HepG2 (cell line): ENCODE measurements at regions not wholly inside any gene's neighbourhood (a gene's known extent, or its start where the extent isn't known, plus 50 kb on each side); places are given as distances from the start of the nearest gene placed in this dataset.

Experiments
- ATAC-seq: fragments of 200-7000 bp; cut with Tn5 transposase; 3 replicates; pipeline ENCODE4 v1.9.1; 2020; ENCODE audit warnings: mild to moderate bottlenecking, moderate library complexity
- BruUV-seq: library from RNA; stranded (reverse); fragments of 400-500 nt; replicated peaks from 2 replicates; lab custom pipeline; 2021; lab: Mats Ljungman, UMichigan
- CTCF ChIA-PET: fragments of 300-600 bp; formaldehyde crosslinking; extraction: SDS; loops from one replicate; lab custom pipeline; 2021; ENCODE audit warnings: low total read pairs, inconsistent platforms, low intra/inter-chr PET ratio; lab: Yijun Ruan, JAX
- POLR2A ChIA-PET: fragments of 350-600 bp; sonication (Branson Sonifier 250); formaldehyde crosslinking; loops from one replicate; lab custom pipeline; 2020; ENCODE audit warnings: antibody characterized with exemption, inconsistent platforms; lab: Yijun Ruan, JAX
- DNase-seq: peaks from one replicate; pipeline ENCODE4 v3.0.0-alpha.2; 2015; ENCODE audit warnings: low spot score
- FAIRE-seq: peaks from 3 replicates; lab custom pipeline; 2011; peaks lifted over from hg19 to GRCh38; lab: Jason Lieb, UNC
- H2AFZ ChIP-seq: one replicate; pipeline ENCODE4 v1.6.1; 2011; ENCODE audit warnings: low read length, inconsistent platforms
- H3K27ac ChIP-seq: fragments of 300-600 bp; 3 replicates; pipeline ENCODE4 v1.8.0; 2011; ENCODE audit warnings: mixed run types, mild to moderate bottlenecking, mixed read lengths, low read length, inconsistent platforms; ENCODE audit not compliant: insufficient read depth; ENCODE audit errors: extremely low read length
- H3K27me3 ChIP-seq, 2 experiments: fragments of 200-600 bp in 1 of 2; 2 replicates in 1 of 2; 3 replicates in 1 of 2; pipeline versions ENCODE4 v1.6.0 to v1.8.0; 2011; ENCODE audit warnings: low read length in 2 of 2, mild to moderate bottlenecking in 2 of 2, moderate library complexity in 2 of 2, inconsistent platforms in 1 of 2; ENCODE audit not compliant: insufficient read depth in 2 of 2, control insufficient read depth in 1 of 2
- H3K36me3 ChIP-seq, 2 experiments: fragments of 200-600 bp in 1 of 2; replicated peaks in 1 of 2; 2 replicates in 1 of 2; 3 replicates in 1 of 2; pipeline versions ENCODE4 v1.5.1 to v1.8.0; 2011; ENCODE audit warnings: low read length in 2 of 2, inconsistent platforms in 1 of 2; ENCODE audit not compliant: insufficient read depth in 2 of 2, control insufficient read depth in 1 of 2
- H3K4me1 ChIP-seq: 2 replicates; pipeline ENCODE4 v1.5.1; 2012; ENCODE audit warnings: low read length, inconsistent platforms; ENCODE audit not compliant: insufficient read depth
- H3K4me2 ChIP-seq: 2 replicates; pipeline ENCODE4 v1.6.0; 2011; ENCODE audit warnings: low read depth, low read length, inconsistent platforms
- H3K4me3 ChIP-seq, 3 experiments: fragments of 200-600 bp in 1 of 3; sonication (generic), shearing (Covaris generic) in 1 of 3; replicated peaks in 1 of 3; 2 replicates each; pipeline ENCODE4 v1.5.1; 2011 to 2016; ENCODE audit warnings: low read length in 3 of 3, inconsistent platforms in 2 of 3, low read depth in 2 of 3, mild to moderate bottlenecking in 2 of 3, control low read depth in 1 of 3, mixed read lengths in 1 of 3; ENCODE audit not compliant: insufficient read depth in 1 of 3
- H3K79me2 ChIP-seq: one replicate; pipeline ENCODE4 v1.6.1; 2011; ENCODE audit warnings: low read length, inconsistent platforms; ENCODE audit not compliant: insufficient read depth
- H3K9ac ChIP-seq: 2 replicates; pipeline ENCODE4 v1.6.0; 2011; ENCODE audit warnings: mild to moderate bottlenecking, low read depth, low read length, inconsistent platforms; ENCODE audit not compliant: insufficient read depth
- H3K9me3 ChIP-seq: 2 replicates; pipeline ENCODE4 v1.5.1; 2012; ENCODE audit warnings: mild to moderate bottlenecking, low read length
- H4K20me1 ChIP-seq: 2 replicates; pipeline ENCODE4 v1.6.0; 2011; ENCODE audit warnings: inconsistent platforms, mild to moderate bottlenecking, low read length, moderate library complexity; ENCODE audit not compliant: insufficient read depth
- AGO2 ChIP-seq: fragments of 200-400 bp; formaldehyde crosslinking; optimal IDR thresholded peaks from 2 replicates; pipeline ENCODE3; 2017; ENCODE audit warnings: mild to moderate bottlenecking, low read depth, low read length, moderate library complexity
- HDAC2 ChIP-seq: sonication (generic); formaldehyde crosslinking; IDR thresholded peaks from 2 replicates; pipeline ENCODE4 v1.4.0; 2020; ENCODE audit warnings: missing genetic modification reagents
- RBM22 ChIP-seq: fragments of 200-400 bp; formaldehyde crosslinking; optimal IDR thresholded peaks from 2 replicates; pipeline ENCODE3; 2017; ENCODE audit warnings: mild to moderate bottlenecking, low read length, moderate library complexity
- ZNF546 ChIP-seq: sonication (generic); formaldehyde crosslinking; conservative IDR thresholded peaks from 2 replicates; pipeline ENCODE4 v1.8.1; 2023; ENCODE audit warnings: mild to moderate bottlenecking, missing genetic modification reagents
- WGBS: methylation state at CpG from one replicate; pipeline ENCODE4 v1.1.6; 2017; ENCODE audit warnings: low lambda C conversion rate; 5-methylcytosine and 5-hydroxymethylcytosine counted together
- in situ Hi-C: cut with HindIII; loops from 2 replicates; pipeline ENCODE4 v1.10.0; 2017; ENCODE audit warnings: low pct_unique_long_range_greater_than_20kb; ENCODE audit not compliant: extremely low pct_ligation_motif_present
- intact Hi-C: fragments of 100-400 bp; cut with micrococcal nuclease; formaldehyde crosslinking; loops from one replicate; pipeline ENCODE4 v1.10.0; 2022; ENCODE audit not compliant: unreplicated experiment
- TF ChIP-seq, protein P1 (sequence below): IDR thresholded peaks from 2 replicates; pipeline ENCODE4 v1.6.1; 2016; ENCODE audit warnings: control low read depth
- TF ChIP-seq, protein P2 (sequence below), 2 experiments: fragments of 450-650 bp in 1 of 2; sonication (generic) in 1 of 2; formaldehyde crosslinking in 1 of 2; IDR thresholded peaks; 2 replicates each; pipeline versions ENCODE4 v1.6.1 to v1.8.0; 2016 to 2022; ENCODE audit warnings: antibody characterized with exemption in 1 of 2, mild to moderate bottlenecking in 1 of 2, missing genetic modification reagents in 1 of 2
- TF ChIP-seq, protein P3 (sequence below): sonication (generic); formaldehyde crosslinking; IDR thresholded peaks from 2 replicates; pipeline ENCODE4 v1.5.1; 2020; ENCODE audit warnings: missing genetic modification reagents, mild to moderate bottlenecking, borderline replicate concordance

DNA sequence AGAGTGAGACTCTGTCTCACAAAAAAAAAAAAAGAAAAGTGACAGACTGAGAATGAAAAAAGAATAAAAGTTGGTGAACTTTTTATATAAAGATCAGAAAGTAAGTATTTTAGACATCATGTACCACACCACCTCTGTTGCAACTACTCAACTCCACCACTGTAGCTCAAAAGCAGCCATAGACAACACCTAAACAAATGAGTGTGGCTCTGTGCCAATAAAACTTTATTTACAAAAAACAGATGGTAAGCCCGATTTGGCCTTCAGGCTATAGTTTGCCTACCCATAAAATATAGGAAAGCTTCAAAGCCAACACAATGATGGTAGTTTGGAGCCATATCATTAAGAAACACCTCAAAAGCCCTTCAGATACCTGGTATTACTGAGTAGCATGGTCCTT lies 154.5 kb upstream of the FOXN3 start:
- POLR2A ChIA-PET = no interaction called here
- Histone ChIP-seq H3K79me2 (peaks cover 2% of the 10 kb centered on the region), H3K36me3 (peaks cover 0 to 1% of the 10 kb centered on the region in 2 experiments; a peak in 2 of 5 replicates), H3K27ac (no peak overlapping the region), H3K27me3 (no peaks in the 10 kb centered on the region), H3K4me1 (peaks cover 3% of the 10 kb centered on the region; the same call in 1 of the 2 replicates), H3K9ac (no peak overlapping the region), H3K9me3 (no peaks in the 10 kb centered on the region), H2AFZ (no peak overlapping the region), H3K4me3 (no peak overlapping the region), H3K4me2 (no peak overlapping the region), H4K20me1 (0 out of 2 replicates have a peak, but pooled peaks cover 2% of the 10 kb centered on the region)
- CTCF ChIA-PET = no interaction called here
- BruUV-seq = no TSS peak
- DNase-seq = no peak
- in situ Hi-C loops = no loop called here
- ATAC-seq = no peak
- no peak for FAIRE-seq
- WGBS = 94% methylated on average over 1 of the region's 1 CpG
- TF ChIP-seq, protein P1, sequence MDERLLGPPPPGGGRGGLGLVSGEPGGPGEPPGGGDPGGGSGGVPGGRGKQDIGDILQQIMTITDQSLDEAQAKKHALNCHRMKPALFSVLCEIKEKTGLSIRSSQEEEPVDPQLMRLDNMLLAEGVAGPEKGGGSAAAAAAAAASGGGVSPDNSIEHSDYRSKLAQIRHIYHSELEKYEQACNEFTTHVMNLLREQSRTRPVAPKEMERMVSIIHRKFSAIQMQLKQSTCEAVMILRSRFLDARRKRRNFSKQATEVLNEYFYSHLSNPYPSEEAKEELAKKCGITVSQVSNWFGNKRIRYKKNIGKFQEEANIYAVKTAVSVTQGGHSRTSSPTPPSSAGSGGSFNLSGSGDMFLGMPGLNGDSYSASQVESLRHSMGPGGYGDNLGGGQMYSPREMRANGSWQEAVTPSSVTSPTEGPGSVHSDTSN = no peak
- no peak for TF ChIP-seq RBM22
- no peak for TF ChIP-seq AGO2
- TF ChIP-seq, protein P2, sequence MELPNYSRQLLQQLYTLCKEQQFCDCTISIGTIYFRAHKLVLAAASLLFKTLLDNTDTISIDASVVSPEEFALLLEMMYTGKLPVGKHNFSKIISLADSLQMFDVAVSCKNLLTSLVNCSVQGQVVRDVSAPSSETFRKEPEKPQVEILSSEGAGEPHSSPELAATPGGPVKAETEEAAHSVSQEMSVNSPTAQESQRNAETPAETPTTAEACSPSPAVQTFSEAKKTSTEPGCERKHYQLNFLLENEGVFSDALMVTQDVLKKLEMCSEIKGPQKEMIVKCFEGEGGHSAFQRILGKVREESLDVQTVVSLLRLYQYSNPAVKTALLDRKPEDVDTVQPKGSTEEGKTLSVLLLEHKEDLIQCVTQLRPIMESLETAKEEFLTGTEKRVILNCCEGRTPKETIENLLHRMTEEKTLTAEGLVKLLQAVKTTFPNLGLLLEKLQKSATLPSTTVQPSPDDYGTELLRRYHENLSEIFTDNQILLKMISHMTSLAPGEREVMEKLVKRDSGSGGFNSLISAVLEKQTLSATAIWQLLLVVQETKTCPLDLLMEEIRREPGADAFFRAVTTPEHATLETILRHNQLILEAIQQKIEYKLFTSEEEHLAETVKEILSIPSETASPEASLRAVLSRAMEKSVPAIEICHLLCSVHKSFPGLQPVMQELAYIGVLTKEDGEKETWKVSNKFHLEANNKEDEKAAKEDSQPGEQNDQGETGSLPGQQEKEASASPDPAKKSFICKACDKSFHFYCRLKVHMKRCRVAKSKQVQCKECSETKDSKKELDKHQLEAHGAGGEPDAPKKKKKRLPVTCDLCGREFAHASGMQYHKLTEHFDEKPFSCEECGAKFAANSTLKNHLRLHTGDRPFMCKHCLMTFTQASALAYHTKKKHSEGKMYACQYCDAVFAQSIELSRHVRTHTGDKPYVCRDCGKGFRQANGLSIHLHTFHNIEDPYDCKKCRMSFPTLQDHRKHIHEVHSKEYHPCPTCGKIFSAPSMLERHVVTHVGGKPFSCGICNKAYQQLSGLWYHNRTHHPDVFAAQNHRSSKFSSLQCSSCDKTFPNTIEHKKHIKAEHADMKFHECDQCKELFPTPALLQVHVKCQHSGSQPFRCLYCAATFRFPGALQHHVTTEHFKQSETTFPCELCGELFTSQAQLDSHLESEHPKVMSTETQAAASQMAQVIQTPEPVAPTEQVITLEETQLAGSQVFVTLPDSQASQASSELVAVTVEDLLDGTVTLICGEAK (IDR thresholded peaks at IDR 0.05) = peak; percentile 61
- TF ChIP-seq, protein P2 (CRISPR knock-in tag; IDR thresholded peaks at IDR 0.05) = peak; percentile 92
- no peak for TF ChIP-seq HDAC2
- TF ChIP-seq, protein P3, sequence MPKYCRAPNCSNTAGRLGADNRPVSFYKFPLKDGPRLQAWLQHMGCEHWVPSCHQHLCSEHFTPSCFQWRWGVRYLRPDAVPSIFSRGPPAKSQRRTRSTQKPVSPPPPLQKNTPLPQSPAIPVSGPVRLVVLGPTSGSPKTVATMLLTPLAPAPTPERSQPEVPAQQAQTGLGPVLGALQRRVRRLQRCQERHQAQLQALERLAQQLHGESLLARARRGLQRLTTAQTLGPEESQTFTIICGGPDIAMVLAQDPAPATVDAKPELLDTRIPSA (CRISPR knock-in tag) = no peak
- TF ChIP-seq ZNF546 (CRISPR knock-in tag) = no peak
- intact Hi-C loops = no loop called here
